Progenitor cell of endocrine pancreas (in vitro differentiated cells): ENCODE measurements at regions not wholly inside any gene's neighbourhood (a gene's known extent, or its start where the extent isn't known, plus 50 kb on each side); places are given as distances from the start of the nearest gene placed in this dataset.
A peak's percentile ranks its signal among the peaks of the same experiment; 100 is the strongest.

Source experiments
- DNase-seq: peaks from one replicate; pipeline ENCODE4 v3.0.0; 2021; ENCODE audit warnings: low spot score; ENCODE audit not compliant: unreplicated experiment
- H3K27ac Mint-ChIP-seq: 2 replicates; pipeline ENCODE4 v1.8.0; 2021; ENCODE audit warnings: mild to moderate bottlenecking, moderate library complexity, mixed read lengths
- H3K27me3 Mint-ChIP-seq: 2 replicates; pipeline ENCODE4 v1.8.0; 2021; ENCODE audit warnings: mixed read lengths
- H3K36me3 Mint-ChIP-seq: 2 replicates; pipeline ENCODE4 v1.8.0; 2022; ENCODE audit warnings: mixed read lengths; ENCODE audit not compliant: insufficient read depth
- H3K4me1 Mint-ChIP-seq: 2 replicates; pipeline ENCODE4 v1.8.0; 2021; ENCODE audit warnings: low read depth, mixed read lengths
- H3K4me3 Mint-ChIP-seq: 2 replicates; pipeline ENCODE4 v1.8.0; 2021; ENCODE audit warnings: low read depth, mild to moderate bottlenecking, moderate library complexity, mixed read lengths
- H3K9me3 Mint-ChIP-seq: 2 replicates; pipeline ENCODE4 v1.8.0; 2021; ENCODE audit warnings: low read depth, mixed read lengths
- TF ChIP-seq, protein P1 (sequence below): fragments of 200-600 bp; sonication (generic); IDR thresholded peaks from one replicate; pipeline ENCODE4 v1.5.0; 2021; ENCODE audit warnings: antibody characterized with exemption, mild to moderate bottlenecking; ENCODE audit not compliant: unreplicated experiment

DNA sequence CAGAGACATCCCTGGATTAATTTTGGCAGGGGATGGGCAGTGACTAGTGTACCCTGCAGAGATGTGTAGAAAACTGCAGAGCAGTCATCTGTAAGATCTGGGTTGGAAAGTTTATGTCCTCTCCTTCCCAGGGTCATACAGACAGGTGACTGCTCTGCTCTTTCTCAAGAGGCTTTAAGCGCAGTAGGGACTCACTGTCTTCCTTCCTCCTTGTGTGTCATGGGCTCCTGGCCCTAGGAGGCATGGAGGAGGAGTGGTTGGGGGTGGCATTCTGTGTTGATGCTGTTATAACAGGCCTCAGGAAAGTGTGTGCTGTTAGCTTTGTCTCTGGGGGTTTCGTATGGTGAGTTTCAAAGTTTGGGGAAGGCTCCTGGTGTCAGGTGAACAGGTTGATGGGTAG lies 130.5 kb upstream of the MGAT5 start:
- DNase-seq, result no peak
- H3K27ac Mint-ChIP-seq, result no peak overlapping the region
- no peaks in the 10 kb centered on the region for H3K27me3 Mint-ChIP-seq
- peaks cover 67% of the 10 kb centered on the region for H3K4me1 Mint-ChIP-seq
- TF ChIP-seq, protein P1, sequence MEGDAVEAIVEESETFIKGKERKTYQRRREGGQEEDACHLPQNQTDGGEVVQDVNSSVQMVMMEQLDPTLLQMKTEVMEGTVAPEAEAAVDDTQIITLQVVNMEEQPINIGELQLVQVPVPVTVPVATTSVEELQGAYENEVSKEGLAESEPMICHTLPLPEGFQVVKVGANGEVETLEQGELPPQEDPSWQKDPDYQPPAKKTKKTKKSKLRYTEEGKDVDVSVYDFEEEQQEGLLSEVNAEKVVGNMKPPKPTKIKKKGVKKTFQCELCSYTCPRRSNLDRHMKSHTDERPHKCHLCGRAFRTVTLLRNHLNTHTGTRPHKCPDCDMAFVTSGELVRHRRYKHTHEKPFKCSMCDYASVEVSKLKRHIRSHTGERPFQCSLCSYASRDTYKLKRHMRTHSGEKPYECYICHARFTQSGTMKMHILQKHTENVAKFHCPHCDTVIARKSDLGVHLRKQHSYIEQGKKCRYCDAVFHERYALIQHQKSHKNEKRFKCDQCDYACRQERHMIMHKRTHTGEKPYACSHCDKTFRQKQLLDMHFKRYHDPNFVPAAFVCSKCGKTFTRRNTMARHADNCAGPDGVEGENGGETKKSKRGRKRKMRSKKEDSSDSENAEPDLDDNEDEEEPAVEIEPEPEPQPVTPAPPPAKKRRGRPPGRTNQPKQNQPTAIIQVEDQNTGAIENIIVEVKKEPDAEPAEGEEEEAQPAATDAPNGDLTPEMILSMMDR, result no peak
- peak overlapping the region; percentile 10 for H3K4me3 Mint-ChIP-seq
- H3K9me3 Mint-ChIP-seq, result no peaks in the 10 kb centered on the region
- H3K36me3 Mint-ChIP-seq, result peaks cover 2% of the 10 kb centered on the region

- peaks cover 59% of the 10 kb centered on the region for H3K4me1 Mint-ChIP-seq
- TF ChIP-seq, protein P1, result no peak
- DNase-seq, result no peak
- H3K36me3 Mint-ChIP-seq, result peaks cover 2% of the 10 kb centered on the region
- H3K4me3 Mint-ChIP-seq, result no peak overlapping the region
- H3K9me3 Mint-ChIP-seq, result no peaks in the 10 kb centered on the region
- H3K27ac Mint-ChIP-seq, result no peak overlapping the region
- no peaks in the 10 kb centered on the region for H3K27me3 Mint-ChIP-seq
These were observed 129.7 kb upstream of the MGAT5 start for GRCh38 chr2:134124047-134124753.

GRCh38 chr2:134127496-134127895 lies 126.4 kb upstream of the MGAT5 start:
- no peak for DNase-seq
- Mint-ChIP-seq H3K4me1 (peaks cover 52% of the 10 kb centered on the region), H3K36me3 (peaks cover 17% of the 10 kb centered on the region), H3K4me3 (no peak overlapping the region), H3K27me3 (no peaks in the 10 kb centered on the region), H3K27ac (no peak overlapping the region), H3K9me3 (peaks cover 5% of the 10 kb centered on the region)
- TF ChIP-seq, protein P1, result no peak

DNA sequence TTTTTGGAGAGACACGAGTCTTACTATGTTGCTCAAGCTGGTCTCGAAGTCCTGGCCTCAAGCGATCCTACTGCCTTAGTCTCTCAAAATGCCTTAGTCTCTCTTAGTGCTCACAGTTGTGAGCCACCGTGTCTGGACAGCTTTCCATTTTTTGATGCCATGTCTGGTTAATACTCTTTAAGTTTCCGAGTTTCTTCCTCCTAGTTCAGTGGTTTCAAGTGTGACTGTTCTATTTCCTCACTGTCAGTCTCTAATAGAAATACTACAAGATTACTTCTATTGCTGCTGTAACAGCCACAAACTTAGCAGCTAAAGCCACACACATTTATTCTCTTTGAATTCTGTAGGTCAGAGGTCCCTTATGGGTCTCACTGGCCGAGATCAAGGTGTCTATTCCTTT lies 125.1 kb upstream of the MGAT5 start:
- Mint-ChIP-seq H3K27ac (no peak overlapping the region), H3K36me3 (peaks cover 19% of the 10 kb centered on the region), H3K4me3 (no peak overlapping the region), H3K9me3 (peaks cover 5% of the 10 kb centered on the region), H3K4me1 (peaks cover 43% of the 10 kb centered on the region), H3K27me3 (no peaks in the 10 kb centered on the region)
- DNase-seq, result no peak
- TF ChIP-seq, protein P1, result no peak

DNA sequence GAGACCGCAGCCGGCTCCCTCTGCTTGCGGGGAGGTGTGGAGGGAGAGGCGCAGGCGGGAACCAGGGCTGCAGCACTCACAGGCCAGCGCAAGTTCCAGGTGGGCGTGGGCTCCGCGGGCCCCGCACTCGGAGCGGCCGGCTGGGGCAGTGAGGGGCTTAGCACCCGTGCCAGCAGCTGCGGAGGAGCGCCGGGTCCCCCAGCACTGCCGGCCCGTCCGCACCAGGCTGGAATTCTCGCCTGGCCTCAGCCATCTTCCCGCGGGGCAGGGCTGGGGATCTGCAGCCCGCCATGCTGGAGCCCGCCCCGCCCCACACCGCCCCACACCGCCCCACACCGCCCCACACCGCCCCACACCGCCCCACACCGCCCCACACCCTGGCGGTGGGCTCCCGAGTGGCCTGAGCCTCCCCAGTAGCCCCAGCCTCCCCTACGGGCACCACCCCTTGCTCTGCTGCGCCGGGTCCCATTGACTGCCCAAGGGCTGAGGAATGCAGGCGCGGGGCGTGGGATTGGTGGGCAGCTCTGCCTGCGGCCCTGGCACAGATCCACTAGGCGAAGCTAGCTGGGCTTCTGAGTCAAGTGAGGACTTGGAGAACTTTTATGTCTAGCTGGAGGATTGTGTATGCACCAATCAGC lies 123.9 kb upstream of the MGAT5 start:
- TF ChIP-seq, protein P1, result no peak
- Mint-ChIP-seq H3K27me3 (no peaks in the 10 kb centered on the region), H3K9me3 (peaks cover 5% of the 10 kb centered on the region), H3K27ac (no peak overlapping the region), H3K4me1 (peaks cover 31% of the 10 kb centered on the region), H3K4me3 (no peak overlapping the region), H3K36me3 (peaks cover 19% of the 10 kb centered on the region)
- DNase-seq, result no peak
